ENCODE measurements at regions not wholly inside any gene's neighbourhood (a gene's known extent, or its start where the extent isn't known, plus 50 kb on each side); places are given as distances from the start of the nearest gene placed in this dataset.

DNA sequence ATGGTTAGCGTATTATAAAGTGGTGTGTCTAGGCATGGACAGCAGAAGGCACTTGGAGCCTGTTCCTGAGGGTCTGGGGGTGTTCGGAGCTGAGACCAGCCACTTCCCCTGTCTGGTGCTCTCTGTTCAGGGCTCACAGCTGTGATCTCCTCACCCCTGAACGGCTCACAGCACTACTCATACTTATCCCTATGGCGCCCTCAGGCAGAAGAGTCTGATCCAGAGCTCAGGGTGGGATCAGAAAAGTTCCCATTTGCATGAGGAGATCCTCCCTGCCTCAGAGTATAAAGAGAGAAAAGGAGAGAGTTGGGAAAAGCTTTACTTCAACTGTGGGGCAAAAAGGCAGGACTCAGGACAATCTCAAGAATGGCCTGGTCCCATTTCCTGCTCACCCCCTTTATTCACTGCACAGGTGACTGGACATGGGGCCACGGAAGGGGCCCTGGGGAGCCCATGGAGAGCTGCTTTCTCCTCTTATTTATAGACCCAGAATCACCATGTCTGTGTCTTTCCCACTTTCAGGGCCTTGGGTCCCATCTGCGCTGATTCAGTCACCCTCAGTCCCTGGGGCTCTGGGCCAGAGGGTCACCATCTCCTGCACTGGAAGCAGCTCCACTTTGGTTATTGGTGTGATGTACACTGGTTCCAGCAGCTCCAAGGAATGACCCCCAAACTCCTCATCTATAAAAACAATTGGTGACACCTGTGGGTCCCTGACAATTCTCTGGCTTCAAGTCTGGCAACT lies 97.0 kb upstream of the TOP3B start:
- no peak for DNase-seq (ENCODE audit: low read depth in 2 of 2, low spot score in 1 of 2)

DNA sequence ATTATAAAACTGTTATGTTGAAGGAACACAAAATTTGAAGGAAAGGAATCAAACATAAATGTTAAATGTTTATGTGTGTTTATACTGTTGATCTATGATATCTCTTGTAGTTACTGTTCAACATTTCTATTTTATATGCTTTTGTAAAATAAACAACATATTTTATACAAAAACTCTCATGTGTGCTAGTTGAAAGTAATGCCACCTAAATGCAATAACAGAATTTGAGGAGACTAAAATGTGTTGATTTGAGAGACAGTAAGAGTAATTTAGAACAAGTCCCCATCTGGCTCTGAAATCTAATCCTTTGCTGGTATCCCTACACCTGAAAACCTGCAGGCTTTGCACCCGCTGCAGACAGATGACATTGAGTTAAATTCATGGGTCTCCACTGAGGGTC lies 95.7 kb upstream of the TOP3B start:
- DNase-seq (ENCODE audit: low read depth in 2 of 2, low spot score in 1 of 2): no peak

DNA sequence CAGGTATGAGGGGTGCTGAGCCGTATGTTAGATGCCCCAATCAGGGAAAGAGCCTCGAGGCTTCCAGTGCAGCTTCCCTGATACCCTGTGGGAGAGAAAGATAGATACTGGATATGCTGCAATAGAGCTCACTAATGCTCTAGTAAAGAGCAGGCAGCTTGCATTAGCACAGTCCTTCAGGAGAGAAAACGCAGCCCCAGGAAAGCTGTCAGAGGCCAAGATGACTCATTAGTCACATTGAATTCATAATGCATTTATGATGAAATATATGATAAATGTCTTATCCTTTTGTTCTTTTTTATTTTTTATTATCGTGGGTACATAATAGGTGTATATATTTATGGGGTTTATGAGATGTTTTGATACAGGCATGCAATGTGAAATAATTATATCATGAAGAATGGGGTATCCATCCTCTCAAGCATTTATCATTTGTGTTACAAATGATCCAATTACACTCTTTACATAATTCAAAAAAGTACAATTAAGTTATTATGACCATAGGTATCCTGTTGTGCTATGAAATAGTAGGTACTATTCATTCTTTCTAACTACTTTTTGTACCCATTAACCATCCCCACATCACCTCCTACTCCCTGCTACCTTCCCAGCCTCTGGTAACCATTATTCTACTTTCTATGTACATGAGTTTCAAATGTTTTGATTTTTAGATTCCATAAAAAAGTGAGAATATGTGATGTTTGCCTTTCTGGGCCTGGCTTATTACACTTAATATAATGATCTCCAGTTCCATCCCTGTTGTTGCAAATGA lies 94.5 kb upstream of the TOP3B start:
- no peak for DNase-seq (ENCODE audit: low read depth in 2 of 2, low spot score in 1 of 2)

DNA sequence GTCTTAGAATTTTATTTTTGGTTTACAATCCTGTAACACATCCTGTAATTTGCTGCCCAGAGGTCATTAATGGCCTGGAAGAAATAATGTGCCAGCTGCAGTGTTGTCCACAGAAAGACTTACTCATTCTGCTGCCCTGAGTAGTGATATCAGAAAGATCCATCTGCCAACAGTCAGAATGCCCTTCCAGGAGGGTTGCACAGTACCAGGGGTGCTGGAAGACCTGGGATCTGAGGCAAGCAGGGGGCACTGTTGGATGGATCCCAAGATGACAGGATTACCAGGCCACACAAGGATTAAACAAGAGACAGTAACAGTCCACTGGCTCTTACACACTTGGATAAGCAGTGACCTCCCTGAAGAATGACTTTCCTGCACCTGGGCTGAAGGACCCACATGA lies 93.8 kb upstream of the TOP3B start:
- no peak for DNase-seq (ENCODE audit: low read depth in 2 of 2, low spot score in 1 of 2)

DNA sequence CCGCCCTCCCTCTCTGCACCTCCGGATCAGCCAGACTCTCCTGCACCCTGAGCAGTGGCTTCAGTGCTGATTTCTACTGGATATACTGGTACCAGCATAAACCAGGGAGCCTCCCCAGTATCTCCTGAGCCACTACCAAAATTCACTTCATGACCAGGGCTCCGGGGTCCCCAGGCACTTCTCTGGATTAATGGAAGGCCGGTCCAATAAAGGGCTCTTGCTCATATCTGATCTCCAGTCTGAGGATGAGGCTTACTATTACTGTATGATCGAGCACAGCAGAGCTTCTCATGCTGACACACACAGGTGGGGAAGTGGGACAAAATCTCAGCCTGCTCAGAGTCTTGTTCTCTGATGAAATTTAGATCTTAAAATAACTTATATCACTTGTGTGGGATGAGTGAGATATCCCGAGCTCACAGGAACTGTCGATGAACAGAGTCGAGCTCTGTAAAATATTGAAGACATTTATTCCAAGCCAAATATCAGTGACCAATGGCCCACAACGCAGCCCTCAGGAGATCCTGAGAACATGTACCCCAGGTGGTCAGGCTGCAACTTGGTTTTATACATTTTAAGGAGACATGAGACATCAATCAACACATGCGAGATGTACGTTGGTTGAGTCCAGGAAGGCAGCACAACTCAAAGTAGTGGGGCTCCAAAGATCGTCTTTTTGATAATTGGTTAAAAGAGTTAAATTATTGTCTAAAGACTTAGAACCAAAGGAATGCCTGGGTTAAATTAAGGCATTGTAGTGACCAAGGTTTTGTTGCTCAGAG lies 93.0 kb upstream of the TOP3B start:
- no peak for DNase-seq (ENCODE audit: low read depth in 2 of 2, low spot score in 1 of 2)

DNA sequence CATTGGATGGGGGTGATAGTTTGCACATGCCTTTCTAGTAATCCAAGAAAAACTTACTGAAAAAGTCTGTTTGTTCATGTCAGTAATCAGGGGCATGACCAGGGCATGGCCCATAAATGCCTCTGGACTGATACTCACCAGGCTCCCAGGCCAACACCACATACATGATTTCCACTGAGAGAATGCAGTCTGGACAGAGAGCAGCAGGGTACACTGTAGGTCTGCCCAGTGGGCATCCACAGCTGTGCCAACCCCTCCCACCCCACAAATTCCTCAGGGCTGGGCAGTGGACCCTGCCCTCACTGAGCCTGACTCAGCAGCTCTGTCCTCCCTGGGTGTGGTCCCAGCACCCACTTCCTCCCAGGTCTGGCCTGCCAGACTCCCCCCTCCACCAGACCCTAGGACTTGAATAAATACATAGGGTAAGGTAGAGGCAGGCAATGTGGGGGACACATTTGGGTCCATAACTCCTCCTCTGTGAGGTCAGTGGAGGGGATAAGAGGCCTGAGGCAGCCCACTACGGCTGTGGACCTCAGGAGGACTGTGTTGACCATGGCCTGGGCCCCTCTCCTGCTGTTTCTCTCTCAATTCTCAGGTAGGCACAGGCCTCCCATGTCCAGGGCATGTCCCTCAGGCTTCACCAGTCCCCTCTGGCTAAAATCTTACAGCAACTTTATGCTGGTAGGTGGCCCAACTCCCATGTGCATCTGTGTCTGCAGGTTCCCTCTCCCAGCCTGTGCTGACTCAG lies 92.2 kb upstream of the TOP3B start:
- no peak for DNase-seq (ENCODE audit: low read depth in 2 of 2, low spot score in 1 of 2)

DNA sequence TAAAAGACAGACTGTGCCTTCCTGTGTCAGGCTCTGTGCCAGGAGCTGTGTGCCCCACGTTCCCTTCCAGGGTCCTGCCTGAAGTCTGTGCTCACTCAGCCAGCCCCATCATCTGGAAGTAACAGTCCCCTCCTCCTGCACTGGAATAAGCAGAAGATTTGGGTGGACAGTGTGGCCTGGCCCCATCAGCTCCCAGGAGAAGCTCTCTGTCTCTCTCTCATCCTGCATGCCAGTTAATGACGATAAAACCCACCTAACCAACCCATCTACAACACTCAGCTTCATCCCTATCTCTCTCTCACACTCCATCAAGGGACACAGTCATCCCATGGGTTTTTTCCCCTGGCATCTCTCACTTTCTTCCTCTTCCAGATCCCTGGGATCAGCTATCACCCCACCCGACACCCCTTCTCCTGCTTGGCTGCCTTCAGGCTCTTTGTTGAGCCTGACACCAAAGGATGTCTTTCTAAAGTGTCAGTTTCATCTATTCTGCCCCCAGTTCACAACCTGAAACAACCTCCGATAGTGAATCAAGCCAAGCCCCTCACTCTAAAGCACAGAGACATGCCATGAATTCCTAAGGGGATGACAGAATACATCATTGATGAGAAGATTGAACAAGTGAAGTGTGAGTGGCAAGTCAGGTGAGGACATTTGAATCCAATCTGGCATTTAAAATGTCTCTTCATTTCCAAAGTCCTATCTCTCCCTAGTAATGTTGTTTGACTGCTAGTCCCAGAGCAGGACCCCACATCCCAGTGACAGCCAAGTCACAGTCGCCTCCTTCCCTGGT lies 91.4 kb upstream of the TOP3B start:
- DNase-seq (ENCODE audit: low read depth in 2 of 2, low spot score in 1 of 2): no peak

DNA sequence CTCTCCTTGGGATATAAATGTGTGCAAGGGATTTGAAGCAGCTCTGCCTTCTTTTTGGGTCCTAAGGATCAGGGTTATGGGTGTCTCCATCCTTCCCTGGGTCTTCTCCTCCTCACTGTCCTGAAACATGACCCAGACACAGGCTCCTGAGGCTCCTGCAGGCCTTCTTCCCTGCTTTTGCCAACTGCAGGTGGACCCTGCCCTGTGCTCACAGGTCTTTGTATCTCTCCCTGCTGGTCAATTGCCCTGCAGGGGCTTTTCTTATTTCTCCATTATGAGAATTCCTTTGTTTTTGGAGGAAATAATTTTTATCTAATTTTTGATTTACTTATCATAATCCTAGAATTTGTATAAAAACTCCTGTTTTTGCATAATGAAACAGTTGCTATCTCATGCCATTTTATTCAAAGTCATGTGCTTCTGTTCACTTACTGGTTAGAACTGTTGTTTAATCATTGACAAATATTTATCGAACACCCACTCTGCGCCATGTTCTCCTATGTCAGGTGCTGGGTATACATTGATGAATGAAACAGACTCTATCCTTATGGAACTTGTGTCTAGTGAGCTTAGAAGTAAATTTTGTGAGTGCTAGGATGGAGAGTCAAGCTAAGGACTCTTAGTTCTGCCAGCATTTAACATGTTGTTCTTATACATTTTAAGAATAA lies 89.7 kb upstream of the TOP3B start:
- DNase-seq (ENCODE audit: low read depth in 2 of 2, low spot score in 1 of 2): no peak

DNA sequence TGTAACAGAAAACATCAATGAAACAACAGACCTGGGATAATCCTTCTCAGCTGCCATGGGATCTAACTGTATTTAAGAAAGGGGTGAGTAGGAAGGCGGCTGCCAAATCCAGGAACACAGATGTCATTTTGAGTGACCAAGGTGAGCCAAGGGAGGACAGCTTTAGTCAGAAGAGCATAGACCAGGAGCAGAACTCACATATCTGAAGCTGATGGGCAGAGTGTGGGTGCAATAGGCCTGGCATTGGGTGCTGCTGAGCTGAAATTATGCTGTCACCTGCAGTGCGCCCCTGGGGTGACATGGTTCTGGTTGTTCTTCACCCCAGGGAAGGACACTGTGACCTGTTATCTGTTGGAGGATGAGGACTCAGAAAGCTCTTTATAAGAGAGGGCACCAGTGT lies 88.9 kb upstream of the TOP3B start:
- no peak for DNase-seq (ENCODE audit: low read depth in 2 of 2, low spot score in 1 of 2)

DNA sequence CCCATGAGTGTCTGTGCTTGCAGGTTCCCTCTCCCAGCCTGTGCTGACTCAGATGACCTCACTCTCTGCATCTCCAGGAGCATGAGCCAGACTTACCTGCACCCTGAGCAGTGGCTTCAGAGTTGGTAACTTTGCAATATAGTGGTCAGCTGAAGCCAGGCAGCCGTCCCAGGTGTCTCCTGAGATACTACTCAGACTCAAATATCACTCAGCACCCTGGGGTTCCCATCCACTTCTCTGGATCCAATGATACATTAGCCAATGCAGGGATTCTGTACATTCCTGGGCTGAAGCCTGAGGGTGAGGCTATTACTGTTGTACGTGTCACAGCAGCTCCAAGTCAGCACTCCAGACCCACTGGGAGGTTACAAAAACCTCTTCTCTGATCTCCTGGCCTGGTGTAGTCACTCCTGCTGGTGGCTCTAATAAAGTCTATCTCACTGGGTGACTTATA lies 87.8 kb upstream of the TOP3B start:
- no peak for DNase-seq (ENCODE audit: low read depth in 2 of 2, low spot score in 1 of 2)

DNA sequence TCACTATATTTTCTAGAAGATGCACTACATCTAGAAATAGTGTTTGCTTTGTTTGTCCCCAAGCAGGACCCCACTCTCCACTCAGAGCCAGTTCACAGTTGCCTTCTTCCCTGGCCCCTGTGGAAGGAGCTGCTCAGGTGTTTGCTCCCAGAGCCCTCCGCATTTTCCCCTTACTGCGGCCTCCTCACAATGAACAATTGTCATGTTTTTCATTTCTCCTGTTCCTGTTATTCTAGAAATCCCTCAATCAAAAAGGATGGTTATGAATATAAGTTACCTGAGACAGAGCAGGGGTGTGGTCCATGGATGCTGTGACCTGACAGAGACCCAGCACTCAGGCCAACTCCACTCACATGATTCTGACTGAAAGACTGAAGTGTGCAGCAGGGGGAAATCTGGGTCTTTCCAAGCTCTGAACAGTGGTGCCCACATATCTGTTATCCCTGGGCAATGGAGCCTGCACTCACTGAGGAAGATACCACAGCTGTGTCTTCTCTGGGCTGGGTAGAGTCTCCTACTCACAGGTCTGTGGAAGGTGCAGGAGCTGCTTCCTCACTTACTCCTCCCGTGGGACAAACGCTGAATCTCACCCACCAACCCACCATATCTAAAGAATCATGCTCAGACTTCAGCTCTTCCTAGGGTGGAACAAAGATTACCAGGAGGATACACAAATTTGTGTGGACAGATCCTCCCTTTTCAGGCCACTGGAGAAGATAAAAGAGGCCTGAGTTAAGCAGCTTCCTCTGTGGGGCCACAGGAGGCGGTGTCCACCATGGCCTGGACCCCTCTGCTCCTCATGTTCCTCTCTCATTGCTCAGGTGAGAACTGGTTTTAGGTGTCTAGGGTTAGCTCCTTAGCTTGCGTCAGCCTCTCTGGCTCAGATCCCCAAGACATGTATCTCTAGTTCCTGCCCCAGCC lies 87.1 kb upstream of the TOP3B start:
- DNase-seq (ENCODE audit: low read depth in 2 of 2, low spot score in 1 of 2): no peak

DNA sequence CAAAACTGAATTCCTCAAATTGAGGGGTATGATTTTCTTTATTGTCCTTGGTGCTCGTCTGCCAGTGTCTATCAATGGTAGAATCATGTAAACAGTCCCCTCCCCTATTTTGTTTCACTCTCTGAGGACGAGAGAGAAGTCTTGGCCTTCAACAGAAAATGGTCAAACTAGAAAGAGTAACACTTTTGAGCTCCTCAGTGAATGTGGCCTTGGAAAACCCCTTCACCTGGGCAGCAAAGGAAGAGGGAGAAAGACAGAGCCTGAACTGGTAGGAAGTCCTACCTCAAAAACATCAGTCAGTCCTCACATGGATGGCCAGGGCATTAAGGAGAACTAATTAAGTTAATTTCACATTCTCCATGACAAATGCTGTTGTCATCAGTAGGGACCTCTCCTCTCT lies 86.1 kb upstream of the TOP3B start:
- no peak for DNase-seq (ENCODE audit: low read depth in 2 of 2, low spot score in 1 of 2)

DNA sequence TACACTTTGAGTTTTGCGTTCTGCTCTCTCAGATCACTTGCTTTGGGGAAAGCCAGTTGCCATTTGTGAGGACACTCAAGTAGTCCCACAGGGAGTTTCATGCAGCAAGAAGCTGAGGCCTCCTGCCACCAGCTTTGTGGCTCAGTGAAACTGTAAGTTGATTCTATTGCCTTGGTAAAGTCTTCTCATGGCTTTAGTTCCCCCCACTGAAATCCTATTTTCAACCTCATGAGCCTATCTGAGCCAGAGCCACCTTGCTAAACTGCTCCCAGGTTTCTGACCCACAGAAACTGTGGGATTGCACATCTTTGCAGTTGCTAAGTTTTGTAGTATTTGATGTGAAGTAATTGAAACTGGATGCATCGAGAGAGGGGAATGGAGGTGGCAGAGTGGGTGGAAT lies 85.4 kb upstream of the TOP3B start:
- DNase-seq (ENCODE audit: low read depth in 2 of 2, low spot score in 1 of 2): no peak

DNA sequence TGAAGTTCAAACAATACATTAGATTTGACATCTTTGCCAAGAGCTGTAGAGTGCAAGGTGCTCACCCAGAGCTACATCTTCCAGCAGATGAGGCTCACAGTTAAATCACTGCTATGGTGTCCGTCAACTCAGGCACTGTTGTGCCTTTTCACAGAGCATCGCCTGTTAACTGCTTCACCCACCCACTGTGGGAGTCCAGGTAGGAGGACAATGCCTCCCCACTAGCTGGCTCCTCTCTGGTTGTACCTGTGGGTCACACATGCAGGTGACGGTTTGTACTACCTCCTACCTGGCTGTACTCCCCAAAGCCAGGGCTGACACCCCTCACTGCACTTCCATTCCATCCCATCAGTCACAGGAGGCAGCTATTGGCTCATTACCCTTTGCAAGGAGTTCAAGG lies 84.6 kb upstream of the TOP3B start:
- no peak for DNase-seq (ENCODE audit: low read depth in 2 of 2, low spot score in 1 of 2)

DNA sequence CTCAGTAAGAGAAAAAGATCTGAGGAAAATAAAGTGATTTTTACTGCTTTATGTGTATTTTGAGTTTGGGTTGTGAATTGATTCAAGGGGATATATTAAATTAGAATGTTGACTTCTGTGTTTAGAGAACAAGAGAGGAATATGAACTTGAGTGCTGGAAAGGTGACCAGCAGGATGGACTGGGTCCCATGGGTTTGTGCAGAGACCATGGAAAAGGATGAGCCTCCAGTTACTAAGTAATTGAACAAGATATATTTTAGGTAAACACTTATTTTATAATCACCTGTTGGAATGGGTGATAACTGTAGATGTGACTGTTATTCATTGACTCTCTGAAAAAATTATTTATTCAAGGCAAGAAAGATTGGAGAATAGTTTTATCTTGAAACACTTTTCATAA lies 82.0 kb upstream of the TOP3B start:
- DNase-seq (ENCODE audit: low read depth in 2 of 2, low spot score in 1 of 2): no peak

DNA sequence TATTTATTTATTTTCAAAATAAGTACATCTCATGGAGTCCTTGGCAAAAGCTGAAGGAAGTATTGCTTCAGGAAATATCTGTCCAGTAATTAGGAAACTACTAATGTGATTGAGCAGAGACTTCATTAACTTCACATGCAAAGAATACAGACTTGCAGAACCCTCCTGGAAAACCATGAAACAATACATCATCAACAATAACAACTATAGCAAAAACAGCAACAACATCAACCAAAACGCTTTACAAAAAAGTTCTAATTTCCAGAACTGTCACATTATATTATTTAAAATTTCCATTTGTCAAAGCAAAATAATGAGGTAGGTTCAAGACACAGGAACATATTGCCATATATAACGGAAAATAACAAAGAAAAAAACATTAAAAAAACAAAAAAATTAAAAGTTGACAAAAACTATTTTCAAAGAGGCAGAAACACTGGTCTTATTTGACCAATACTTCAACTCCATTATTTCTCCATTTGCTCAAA lies 79.8 kb upstream of the TOP3B start:
- no peak for DNase-seq (ENCODE audit: low read depth in 2 of 2, low spot score in 1 of 2)

DNA sequence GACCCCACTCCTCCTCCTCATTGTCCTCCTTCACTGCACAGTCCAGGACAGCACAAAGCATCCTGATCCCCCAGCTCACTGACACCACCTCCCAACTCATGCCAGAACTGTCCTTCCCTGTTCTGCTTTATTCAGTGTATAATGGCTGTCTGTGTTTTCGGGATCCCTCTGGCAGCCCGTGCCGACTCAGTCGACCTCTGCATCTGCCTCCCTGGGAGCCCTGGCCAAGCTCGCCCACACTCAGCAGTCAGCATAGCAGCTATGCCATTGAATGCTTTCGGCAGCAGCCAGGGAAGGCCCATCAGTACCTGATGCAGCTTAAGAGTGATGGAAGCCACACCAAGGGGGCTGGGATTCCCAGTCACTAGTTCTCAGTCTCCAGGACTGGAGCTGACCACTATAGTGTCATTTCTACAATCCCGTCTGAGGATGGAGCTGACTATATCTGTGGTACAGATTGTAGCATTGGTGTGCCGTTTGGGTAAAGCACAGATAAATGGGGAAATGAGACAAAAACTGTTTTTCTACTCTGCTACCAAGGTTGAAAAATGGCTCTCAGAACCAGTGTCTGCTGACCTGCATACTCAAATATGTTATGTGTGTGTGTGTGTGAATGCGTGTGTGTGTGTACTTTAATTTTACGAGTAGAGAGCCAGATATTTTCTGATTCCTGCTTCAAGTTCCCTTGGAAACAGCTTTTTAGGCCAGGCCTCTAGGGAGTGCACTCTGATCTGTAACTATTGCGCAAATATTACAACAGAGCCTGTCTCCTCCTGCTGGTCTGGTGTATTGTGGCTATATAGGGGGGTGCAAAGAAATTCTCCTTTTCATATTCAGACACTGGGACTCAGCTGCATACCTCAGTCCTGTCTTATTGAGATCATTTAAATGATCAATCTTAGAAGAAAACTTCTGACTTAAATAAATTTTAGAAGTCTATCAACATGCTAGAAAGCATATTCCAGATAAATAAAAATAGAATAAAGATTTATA lies 78.8 kb upstream of the TOP3B start:
- DNase-seq (ENCODE audit: low read depth in 2 of 2, low spot score in 1 of 2): no peak
